ENCODE measurements at regions not wholly inside any gene's neighbourhood (a gene's known extent, or its start where the extent isn't known, plus 50 kb on each side); places are given as distances from the start of the nearest gene placed in this dataset.
A peak's percentile ranks its signal among the peaks of the same experiment; 100 is the strongest.
"Not testable (repeated sequence)": the region's sequence is repeated elsewhere in the genome, so short reads cannot be mapped to it uniquely, and the experiment has no call there.

DNA sequence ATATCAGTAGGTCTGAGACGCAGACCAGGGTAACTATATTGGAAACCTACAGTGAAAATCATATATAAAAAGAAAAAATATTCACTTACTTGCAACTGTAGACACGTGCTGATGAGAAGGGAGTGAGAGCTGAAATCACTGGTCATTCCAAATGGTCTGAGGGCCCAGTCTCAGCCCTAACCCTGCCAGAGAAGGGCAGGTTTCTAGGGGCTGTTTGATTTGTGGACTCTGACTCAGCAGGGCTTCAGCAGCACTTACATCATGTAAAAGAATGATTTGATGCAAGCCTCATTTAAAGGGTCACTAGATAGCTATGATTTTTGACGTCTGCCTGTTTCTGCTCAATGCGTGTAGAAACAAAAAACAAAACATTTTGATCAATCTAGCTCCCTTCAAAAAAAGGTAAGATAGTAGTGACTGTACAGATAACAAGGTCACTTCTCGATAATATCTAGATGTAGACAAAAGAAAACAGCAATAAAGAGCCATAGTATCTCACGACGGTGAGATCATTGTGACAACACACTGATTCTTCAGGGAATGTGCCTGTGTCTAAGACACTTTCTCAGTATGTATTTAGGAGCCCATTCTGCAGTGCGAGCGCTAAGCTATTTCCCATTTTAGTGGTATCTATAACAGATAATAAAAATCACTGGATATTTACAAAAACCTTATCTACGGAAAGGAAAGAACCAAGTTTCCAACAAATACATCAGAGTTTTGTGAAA lies 307.2 kb downstream of the HIVEP2 start:
- no peak for DNase-seq

DNA sequence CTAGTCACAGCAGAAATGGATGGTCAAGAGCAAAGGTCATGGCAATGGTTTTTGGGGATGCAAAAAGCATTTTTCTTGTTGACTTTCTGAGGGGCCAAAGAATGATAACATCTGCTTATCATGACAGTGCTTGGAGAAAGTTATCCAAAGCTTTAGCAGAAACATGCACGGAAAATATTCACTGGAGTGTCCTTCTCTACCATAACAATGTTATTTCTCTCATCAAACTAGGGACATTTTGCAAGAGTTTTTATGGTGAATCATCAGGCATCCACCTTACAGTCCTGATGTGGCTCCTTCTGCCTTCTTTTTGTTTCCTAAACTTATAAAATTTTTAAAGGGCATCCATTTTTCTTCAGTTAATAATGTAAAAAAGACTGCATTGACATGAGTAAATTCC lies 302.3 kb downstream of the HIVEP2 start:
- no peak for DNase-seq

DNA sequence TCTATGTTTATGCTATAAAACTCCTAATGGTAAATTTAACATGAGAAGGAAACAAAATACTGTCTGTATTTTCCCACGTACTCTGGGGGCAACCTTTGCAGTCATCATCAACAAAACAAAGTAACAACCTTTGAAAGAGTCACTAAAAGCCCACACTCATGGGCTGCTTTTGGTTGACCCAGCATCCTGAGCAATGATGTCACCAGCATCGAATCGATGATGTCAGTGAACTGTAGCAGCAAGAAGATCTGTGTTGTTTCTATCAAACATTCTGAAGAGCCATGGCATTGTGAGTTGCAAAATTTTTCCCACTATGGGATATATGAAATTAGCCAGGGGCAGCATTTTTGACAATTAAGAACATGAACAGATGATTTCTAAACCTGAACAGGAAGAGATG lies 300.1 kb downstream of the HIVEP2 start:
- no peak for DNase-seq

DNA sequence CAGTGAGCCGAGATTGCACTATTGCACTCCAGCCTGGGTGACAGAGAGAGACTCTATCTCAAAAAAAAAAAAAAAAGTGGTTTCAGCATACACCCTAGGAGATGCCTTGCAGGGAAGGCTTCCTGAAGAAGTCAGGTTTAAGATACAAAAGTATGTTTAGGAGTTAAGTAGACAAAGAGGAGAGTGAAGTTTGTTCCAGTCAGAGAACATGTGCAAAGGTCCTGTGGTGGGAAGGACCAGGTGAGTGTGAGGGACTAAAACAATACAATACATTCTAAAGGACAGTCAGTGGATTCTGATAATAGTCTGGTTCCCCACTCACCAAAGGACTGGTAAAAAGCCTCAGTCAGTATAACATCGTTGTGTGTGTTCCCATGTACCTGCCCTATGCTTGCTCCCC lies 299.3 kb downstream of the HIVEP2 start:
- DNase-seq, result no peak

DNA sequence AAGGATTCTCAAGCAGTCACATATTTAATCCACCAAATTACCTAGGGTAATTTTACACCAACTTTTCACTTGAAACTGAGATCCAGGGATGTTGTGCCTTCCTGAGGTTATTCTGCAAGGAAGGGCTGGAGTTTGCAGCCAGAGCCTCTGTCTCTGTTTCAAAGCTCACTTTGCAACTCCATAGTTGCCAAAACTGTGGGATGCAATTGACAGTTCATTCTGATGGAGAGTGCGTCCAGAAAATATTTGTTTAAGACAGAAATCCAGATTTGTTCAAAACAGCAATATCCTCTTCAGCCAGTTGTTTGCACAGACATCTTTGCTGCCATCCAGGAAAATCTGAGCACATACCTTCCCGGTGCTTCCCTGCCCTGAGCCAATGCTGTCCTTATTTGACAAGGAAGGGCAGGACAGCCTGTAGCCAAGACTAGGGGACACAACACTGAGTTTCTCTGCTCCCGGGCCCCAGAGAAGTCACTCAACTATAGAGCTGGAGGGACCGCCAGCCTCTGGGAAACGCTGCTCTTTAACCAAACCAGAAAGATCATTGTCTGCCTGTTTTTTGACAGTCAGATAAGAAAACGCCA lies 297.4 kb downstream of the HIVEP2 start:
- no peak for DNase-seq

DNA sequence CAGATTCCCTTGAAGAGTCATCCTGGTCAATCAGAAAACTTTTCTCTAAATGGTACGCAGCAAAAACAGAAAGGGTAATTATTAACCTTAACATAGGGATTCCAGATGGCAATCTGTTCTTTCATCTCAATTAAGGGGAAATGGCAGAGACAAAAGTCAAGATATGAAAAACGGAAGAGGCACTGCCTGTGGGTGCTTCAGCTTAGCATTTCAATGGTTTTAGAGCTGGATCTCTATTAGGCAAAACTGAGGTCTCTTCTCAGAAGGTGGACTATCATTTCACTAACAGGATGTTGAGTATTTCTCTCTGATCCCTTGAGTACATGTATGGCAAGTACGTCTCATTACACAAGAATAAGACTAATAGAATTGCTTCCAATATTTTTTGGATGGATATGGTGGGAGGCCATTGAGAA lies 296.9 kb downstream of the HIVEP2 start:
- no peak for DNase-seq

DNA sequence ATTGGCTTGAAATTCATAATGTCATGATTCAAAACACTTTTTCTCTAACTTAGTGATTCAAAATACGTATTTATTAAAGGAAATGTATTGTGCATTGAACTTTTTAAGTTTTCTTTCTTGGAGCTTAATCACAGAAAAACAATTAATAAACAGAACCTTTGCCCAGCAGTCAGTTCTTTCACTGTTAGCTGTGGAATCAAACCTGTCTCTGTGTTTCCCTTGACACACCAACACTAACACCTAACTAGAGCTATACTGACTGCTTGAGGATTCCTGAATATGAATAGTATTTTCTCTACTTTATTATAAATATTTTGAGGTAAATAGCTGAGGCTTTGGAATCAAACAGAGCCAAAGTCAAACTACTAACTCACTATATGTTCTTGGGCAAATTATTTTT lies 296.4 kb downstream of the HIVEP2 start:
- DNase-seq, result no peak

DNA sequence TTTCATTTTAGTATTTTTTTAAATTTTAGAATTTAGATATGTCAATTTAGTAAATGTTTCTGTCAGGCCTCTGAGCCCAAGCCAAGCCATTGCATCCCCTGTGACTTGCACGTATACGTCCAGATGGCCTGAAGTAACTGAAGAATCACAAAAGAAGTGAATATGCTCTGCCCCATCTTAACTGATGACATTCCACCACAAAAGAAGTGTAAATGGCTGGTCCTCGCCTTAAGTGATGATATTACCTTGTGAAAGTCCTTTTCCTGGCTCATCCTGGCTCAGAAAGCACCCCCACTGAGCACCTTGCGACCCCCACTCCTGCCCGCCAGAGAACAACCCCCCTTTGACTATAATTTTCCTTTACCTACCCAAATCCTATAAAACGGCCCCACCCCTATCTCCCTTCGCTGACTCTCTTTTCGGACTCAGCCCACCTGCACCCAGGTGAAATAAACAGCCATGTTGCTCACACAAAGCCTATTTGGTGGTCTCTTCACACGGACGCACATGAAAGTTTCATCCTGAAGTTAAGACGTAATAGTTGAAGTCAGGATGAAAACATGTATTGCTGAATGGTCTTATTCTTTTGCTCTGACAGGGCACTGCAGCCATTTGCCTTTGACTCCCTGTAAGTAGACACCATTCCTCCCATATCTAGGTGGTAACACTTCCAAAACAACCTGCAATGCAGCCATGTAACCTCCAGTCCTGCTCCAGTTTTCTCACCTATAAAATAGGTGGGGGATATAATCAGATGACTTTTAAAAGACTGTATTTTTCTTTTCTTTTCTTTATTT lies 295.3 kb downstream of the HIVEP2 start:
- not testable (repeated sequence) for DNase-seq

DNA sequence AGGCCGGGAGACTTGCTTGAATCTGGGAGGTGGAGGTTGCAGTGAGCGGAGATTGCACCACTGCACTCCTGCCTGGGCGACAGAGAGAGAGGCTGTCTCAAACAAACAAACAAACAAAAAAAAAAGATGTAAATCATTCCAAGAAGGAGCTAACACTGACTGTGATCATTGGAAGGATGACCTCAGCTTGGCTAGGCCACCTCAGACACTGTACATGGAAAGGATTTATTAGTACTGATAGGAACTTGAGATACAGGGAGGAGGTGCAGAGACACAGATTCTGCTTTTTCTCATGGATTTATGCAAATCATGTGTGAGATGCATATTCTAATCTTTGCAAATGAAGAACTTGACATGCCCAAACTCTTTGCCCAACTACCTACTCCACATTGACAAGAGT lies 293.6 kb downstream of the HIVEP2 start:
- no peak for DNase-seq

DNA sequence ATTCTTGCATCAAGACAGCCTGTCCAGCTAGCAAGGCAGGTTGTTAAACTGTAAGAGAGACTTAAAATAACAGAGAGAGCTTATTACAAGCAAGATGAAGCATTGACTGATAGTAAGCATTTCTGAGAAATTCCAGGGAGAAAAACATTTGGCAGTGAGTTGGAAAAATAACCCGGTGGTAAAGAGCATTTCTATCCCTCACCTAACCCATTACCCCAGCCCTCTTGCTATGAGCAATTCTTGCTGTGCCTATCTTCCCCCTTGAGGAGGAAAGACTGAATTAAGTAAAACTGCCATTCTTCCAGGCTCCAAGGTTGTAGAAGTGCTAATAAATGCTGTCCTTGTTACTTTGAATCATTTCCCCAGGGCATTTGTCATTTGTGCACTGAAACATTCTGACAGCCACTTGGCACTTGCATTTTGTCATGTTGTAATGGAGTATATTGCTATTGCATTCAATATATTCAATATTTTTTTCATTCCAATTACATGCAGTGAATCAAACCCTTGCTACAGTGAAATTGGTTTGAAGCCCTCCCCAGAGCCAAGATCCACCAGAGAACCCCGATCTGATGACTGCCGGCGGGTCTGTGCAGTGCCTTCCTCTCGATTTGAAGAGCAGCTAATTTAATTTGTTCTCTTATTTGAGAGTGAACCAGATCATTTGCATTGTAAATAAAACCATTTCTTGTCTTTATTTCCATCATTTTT lies 291.1 kb downstream of the HIVEP2 start:
- DNase-seq, result no peak

DNA sequence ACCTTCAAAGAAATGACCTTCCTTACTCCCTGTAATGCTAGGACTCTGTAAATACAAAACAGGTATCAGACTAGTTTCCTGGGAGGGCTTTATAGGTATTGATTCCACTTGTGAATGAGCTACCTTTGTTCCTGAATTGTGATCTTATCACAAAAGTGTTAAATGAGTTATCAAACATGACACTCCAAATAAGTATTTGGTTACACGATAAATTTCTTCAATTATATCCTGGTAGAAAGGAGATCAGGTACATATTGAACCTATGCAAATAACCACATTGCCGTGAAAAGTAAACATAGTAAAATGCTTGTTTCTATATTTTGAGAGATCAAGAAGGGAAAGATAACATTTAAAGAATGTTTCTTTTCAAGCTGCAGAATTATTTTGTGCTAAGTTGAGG lies 285.3 kb downstream of the HIVEP2 start:
- no peak for DNase-seq

DNA sequence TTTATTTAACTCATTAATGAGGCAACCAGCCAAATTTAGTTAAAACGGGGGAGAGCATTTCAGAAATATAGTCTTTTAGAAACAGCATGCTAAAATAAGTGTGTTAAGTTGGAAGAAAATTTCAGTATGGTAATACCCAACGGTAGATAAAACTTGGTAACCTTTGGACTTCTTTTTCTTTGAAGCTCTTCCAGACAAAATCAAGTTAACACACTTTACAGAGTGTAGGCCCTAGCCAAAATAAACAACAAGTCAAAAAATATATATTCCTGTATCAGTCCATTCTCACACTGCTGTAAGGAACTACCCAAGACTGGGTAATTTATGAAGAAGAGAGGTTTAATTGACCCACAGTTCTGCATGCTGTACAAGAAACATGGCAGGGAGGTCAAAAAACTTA lies 279.6 kb downstream of the HIVEP2 start:
- no peak for DNase-seq

DNA sequence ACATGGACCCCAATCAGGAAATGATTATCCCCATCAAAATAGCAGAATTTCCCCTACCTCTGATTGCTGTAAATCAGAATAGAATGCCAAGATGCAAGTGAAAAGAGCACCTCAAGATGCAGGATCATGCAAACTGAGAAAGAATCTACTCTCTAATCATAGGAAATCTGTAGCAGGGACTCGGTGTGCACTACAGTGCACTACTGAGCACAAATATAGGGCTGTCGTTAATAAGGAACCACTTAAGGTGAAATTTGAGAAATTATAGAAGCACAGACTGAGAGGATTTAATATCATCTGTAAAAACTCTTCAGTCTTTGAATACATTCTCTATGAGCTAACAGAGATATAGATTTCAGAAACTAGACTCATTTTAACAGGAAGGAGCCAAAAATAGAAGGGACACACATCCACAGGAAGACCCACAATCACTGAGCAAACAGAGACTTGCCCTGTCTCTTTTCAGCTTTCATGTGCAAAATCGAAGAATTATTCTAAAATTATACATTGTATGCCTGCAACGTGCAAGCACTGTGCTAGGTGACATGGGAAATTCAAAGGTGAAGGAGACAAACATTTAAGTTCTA lies 278.3 kb downstream of the HIVEP2 start:
- DNase-seq, result no peak

DNA sequence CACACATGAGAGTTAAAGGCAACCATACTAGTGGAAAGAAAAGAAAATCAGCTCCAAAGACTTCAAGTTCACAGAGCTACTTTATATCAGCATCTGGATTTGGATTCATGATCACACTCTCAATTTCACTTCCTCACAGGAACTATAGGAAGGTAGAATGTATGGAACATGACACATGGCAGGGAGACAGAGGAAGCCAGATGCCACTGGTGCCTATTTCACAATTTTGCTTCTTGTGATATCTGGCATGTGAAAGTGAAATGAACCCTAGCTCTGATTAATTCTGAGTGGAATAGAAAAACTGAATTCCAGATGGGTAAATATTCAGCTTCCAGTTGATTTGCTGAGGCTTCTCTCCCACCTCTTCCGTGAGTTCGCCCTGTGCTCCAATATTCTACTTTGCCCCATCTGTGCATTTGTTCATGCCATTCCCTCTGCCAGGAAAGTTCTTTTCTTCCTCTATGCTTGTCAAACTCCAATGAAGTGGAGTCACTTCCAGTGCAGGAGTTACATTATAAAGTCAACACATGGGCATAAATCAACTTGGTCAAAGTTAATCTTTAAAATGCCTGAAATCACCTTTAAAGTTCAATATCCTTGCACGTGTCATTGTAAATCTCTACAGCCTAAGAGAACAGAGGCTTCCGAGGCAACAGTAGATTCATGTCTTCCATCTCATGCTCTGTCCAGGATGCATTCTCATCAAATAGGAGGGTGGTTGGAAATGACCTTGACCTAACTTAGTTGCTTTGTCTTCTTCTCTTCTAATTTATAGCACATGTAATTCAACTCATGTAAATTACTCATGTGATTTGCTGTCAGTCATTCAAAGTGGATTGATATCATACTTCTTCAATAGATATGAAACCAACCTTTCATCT lies 275.3 kb downstream of the HIVEP2 start:
- no peak for DNase-seq

DNA sequence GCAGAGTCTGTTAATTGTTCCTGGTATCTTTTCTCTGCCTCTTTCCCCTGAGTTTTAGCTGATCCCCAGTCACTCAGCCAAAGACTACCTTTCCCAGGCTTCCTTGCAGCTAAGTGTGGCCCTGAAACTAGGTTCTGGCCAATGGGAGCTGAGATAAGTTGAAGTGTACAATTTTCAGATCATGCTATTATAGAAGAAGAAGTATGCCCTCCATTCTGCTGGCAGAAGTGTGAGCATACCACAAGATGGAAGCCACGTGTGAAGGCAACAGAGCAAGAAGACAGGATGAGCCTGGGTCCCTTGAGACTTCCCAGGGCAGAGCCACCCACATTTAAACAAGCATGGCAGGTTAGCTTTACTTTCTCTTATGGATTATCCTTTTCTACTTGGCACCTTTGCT lies 273.2 kb downstream of the HIVEP2 start:
- no peak for DNase-seq

DNA sequence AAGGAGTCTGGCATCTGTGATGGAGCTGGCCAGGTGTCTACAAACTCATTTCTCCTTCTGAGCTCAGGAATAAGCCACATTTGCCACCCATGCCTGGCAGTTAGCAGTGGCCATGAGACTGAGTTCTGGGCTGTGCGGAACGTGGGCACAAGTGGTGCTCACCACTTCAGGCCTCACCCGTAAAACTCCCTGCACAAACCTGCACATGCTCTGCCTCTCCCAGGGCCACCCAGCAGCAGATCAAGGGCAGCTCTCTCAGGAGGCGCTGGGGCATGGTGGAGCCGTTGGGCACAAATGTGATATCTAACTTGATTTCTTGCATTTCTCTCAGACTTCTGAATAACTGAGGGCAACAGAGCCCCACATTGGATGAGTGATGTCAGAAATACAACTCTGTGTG lies 269.5 kb downstream of the HIVEP2 start:
- DNase-seq, result no peak

DNA sequence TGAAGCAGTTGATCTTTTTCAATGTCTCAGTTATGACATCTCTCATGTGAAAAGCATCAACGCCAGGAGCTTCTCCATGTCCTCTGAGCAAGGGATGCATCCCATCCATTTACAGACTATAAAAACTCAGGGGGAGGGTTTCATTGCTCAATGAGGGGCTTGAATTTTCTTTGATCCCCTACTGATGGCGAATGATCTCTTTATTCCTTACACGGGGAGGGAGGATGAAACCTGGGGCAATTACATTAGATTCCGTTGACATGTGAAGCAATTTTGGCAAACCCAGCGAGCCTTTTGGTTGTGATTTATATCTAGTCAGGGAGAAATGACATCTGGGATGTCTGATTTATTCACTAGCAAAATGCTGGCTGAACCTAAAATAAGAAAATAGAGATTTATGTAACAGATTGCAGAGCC lies 268.9 kb downstream of the HIVEP2 start:
- no peak for DNase-seq

DNA sequence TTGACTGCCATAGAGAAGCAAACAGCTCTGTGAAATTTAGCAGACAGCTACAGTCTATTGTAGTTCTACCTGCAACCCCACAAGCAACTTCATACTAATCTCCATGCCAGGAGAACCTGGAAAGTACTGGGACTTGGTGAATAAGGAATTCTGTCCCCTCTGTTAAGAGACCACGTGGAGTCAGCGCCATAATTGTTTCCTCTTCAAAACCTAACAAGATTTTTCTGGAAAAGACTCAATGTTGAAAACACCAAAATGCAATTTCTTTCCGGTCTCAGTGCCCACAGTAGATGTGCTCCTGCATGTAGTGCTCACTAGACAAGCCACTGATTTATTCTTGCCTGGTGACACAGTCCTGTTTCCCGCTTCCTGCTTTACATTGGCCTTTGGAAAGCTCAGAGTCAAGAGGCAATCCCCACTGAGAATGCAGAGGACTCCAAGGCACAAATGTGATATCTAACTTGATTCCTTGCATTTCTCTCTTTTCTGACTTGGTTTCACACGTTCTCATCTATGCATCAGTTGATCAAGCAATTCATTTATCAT lies 268.3 kb downstream of the HIVEP2 start:
- no peak for DNase-seq

DNA sequence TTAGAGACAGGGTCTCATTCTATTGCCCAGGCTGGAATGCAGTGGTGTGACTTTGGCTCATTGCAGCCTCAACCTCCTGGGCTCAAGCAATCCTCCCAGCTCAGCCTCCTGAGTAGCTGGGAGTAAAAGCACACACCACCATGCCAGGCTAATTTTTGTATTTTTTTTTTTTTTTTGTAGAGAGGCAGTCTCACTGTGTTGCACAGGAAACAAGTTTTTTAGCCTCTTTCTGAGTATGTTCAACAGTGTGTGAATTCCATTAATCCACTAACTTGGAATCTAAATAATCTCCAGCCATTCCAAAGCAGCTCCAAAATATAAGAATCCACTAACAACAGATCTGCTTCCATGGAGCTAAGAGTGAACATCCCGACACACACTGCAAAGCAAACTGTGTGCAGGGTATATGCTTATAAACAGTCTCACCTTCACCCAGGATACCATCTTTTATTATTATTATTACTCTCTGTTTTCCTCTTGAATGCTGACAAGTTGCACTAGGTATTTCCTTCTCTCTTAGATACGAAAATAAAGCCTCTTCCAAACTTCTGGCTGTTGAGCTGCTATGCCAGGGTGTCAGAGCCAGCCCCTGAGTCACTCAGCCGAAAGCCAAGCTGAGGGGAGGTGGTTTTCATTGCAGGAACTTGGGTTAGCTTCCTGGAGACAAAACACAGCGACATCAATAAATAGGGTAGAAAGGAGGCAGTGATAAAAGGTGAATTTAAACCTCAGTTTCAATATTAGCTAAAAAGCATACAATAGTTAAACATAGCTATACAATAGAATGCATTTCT lies 264.9 kb downstream of the HIVEP2 start:
- DNase-seq, result peak; percentile 35

DNA sequence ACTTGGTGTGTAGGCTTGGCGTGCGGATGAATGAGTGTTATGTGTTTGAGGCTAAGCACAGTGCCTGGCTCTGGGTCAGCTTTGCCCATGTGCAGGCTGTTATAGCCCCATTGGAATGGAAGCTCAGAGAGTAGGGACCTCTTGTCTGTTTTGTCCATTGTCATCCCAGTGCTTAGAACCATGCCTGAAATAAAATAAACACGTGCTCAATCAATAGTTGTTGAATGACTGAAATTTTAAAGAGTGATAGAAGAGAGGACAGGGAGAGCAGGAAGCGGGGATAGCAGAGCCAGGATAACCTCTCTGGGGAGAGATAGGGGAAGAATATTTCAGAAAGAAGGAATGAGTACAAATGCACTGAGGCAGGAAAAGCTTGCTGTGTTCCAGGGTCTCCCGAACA lies 263.9 kb downstream of the HIVEP2 start:
- DNase-seq, result no peak

DNA sequence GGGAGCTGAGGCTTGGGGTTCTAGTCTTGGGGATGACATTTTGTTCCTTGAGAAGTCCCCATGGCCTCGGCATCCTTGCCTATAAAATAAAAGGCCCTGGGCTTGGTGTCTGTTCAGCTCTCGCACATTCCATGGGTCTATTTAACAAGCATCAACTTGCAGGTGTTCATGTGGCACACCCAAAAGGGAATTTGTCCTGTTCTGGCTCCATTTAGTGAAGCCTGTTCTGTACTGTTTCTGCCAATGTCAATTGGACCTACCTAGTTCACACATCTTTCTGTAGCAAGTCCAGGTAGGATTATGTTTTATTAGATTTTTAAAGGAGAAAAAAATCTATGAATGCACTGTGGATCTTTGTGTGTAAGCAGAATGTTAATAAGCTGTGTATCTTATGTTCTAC lies 262.0 kb downstream of the HIVEP2 start:
- DNase-seq, result no peak

Measured in stimulated activated CD8-positive, alpha-beta memory T cell treated with anti-CD3 and anti-CD28 coated beads, Interleukin-4, amount 100 ng/mL, for 48 hours (primary cell).